ENCODE measurements at regions not wholly inside any gene's neighbourhood (a gene's known extent, or its start where the extent isn't known, plus 50 kb on each side); places are given as distances from the start of the nearest gene placed in this dataset.
"Not testable (repeated sequence)": the region's sequence is repeated elsewhere in the genome, so short reads cannot be mapped to it uniquely, and the experiment has no call there.

DNA sequence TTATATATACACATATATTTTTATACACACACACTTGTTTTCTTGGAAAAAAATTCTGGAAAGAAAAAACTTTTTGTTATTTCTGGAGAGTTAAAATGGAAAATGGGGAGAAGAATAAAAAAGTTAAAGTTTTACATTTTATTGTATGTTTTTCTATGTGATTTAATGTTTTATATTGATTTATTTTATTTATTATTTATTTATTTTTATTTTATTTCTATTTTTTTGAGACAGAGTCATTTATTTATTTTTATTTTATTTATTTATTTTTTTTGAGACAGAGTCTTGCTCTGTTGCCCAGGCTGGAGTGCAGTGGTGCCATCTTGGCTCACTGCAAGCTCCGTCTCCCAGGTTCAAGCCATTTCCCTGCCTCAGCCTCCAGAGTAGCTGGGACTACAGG, 307.0 kb upstream of the FAM98A start:
- DNase-seq: not testable (repeated sequence)

DNA sequence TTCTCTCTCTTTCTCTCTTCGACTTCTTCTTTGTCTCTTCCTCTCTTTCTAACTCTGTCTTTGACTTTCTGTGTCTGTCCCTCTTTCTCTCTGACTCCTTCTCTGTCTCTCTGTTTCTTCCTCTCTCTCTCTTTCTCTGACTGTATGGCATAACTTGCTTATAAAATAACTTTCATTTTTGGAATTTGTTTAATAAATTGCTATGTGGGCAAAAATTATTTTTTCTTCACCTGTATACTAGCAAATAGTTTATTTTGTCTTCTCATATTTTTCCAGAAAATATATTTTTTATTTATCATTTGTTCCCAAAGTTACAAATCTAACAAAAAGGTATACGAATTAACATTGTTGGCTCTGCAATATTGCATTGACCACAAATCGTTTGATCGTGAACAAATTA, 305.7 kb upstream of the FAM98A start:
- no peak for DNase-seq

DNA sequence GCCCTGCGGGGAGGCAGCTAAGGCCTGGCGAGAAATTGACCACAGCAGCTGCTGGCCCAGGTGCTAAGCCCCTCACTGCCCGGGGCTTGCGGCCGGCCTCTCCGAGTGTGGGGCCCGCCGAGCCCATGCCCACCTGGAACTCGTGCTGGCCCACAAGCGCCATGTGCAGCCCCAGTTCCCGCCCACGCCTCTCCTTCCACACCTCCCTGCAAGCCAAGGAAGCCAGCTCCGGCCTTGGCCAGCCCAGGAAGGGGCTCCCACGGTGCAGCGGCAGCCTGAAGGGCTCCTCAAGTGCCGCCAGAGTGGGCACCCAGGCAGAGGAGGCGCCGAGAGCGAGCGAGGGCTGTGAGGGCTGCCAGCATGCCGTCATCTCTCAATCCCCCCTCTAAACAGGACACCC, 304.6 kb upstream of the FAM98A start:
- no peak for DNase-seq

DNA sequence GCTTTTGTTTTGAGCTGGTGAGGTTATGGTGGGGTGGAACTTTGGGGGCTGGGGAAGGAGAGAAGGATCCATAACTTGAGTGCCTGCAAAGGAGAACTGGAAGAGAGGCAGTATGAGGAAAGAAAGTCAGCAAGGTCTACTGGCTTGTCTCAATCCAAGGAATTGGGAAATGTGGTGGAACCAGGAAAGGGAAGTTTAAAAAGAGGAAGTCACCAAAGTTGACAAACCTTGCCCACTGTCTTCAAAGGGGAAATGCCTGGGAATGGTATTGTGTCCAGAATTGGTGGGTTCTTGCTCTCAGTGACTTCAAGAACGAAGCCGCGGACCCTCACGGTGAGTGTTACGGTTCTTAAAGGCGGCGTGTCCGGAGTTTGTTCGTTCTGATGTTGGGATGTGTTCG, 304.1 kb upstream of the FAM98A start:
- DNase-seq: no peak

DNA sequence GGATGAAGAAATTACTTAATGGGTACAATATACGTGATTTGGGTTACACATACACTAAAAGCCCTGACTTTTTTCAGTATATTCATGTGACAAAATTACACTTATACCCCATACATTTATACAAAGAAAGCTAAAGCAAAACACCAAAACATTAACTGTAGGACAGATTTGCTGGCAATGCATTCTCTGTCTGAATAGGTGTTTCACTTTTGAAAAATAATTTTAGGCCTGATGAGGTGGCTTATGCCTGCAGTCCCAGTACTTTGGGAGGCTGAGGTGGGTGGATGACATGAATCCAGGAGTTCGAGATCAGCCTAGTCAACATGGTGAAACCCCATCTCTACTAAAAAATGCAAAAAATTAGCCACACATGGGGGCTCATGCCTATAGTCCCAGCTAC, 301.5 kb upstream of the FAM98A start:
- DNase-seq: no peak

DNA sequence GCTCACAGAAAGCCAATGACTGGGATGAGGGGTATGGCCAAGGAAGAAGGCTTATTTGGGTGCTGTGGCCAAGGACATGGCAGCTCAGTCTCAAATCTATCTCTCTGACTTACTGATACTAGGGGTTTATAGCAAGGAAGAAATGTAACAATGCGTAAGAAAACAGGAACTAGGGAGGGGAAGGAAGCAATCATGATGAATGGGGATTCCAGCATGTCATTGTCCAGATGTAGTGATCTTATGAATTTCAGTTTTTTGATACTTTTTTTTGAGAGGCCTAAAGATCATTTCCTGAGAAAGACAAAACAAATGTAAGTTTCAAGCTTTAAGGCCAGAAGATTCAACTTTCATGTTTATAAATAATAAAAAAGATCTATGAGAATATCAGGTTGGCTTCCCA, 298.6 kb upstream of the FAM98A start:
- DNase-seq: no peak

DNA sequence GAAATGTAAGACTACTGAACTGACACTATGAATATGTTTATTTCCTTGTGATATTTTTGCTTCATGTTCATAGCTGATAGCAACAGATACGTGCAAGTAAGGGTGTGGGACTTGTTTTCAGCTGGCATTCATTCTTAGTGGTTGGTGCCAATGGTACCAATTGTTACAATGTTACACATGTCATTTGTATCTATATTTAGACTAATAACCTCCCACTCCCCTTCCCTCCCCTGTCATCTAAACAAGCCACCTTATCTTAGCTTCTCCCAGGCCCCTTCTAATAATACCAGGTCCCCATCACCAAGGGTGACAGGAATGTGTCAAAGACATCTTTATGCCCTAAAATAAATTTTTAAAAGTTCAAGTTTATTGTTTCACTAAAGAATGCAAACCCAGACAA, 294.7 kb upstream of the FAM98A start:
- DNase-seq: no peak

DNA sequence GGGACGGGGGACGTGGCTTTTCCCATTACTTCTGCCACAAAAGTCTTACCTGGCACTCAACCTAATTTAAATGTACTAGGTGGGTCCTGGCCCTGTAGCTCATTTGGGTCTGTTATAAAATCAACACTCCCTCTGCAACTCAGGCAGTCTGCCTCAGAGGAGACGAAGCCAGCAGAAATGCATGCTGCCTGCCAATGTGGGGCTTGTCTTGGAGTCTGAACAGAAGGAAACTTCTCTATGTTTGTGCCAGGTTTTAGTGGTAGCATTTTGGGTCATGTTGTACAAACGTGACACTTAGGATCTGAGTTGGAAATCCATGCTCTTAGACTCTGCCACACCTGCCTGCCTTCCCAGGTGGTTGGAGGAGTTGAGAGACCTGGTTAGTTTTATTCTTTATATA, 292.5 kb upstream of the FAM98A start:
- DNase-seq: no peak

DNA sequence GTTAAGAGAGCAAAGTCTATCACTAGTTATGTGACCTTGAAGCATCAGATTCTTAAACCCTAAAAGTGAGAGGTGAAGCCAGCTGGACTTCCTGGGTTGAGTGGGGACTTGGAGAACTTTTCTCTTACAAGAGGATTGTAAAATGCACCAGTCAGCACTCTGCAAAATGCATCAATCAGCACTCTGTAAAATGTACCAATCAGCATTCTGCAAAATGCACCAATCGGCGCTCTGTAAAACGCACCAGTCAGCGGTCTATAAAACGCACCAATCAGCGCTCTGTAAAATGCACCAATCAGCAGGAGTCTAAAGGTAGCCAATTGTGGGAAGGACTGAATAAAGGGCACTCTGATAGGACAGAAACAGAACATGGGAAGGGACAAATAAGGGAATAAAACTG, 291.6 kb upstream of the FAM98A start:
- no peak for DNase-seq

DNA sequence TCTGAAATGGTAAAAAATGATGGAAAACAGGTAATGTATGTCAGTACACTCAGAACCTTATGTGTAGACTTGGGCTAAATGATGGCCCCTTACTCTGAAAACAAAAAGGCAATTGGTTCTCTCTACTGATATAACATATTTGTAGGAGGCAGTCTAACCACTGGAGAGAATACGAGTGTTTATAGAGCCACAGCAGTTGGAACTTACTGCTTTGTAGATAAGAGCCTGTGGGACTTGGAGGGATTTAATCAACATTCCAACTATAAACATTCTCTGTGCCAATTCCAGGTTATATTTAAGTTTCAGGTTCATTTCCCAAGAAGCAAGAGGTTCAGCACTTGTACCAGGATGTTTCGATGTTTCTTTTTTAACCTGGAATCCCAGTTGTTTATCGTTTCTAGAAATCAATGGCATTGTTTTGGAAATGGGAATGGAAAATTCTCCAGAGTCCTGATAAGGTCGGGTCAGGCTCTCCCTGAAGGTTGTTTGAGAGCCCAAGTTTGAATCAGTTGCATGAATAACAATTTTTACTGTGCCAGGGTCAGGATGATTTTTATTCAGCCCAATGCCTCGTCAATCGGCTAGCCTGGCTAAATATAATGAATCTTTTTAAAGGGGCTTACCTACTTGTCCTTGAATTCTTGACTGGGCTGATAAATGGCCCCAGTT, 278.4 kb upstream of the FAM98A start:
- DNase-seq: no peak

DNA sequence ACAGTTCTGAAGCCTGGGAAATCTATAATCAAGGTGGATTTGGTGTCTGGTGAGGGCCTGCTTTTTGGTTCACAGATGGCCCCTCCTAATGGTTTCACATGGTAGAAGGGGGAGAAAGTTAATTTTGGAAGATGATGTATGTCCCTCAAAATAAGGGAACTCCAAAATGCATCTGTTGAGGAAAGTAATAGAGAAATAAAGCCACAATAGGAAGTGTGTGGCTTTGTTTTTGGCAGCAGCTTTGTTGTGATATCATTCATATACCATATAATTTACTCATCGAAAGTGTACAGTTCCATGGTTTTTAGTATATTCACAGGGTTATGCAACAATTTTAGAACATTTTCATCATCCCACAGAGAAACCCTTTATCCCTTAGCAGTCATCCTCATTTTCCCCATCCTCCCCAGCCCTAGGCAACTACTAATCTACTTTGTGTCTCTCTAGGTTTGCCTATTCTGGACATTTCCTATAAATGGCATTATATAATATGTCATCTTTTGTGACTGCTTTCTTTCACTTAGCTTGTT, 274.0 kb upstream of the FAM98A start:
- DNase-seq: no peak

DNA sequence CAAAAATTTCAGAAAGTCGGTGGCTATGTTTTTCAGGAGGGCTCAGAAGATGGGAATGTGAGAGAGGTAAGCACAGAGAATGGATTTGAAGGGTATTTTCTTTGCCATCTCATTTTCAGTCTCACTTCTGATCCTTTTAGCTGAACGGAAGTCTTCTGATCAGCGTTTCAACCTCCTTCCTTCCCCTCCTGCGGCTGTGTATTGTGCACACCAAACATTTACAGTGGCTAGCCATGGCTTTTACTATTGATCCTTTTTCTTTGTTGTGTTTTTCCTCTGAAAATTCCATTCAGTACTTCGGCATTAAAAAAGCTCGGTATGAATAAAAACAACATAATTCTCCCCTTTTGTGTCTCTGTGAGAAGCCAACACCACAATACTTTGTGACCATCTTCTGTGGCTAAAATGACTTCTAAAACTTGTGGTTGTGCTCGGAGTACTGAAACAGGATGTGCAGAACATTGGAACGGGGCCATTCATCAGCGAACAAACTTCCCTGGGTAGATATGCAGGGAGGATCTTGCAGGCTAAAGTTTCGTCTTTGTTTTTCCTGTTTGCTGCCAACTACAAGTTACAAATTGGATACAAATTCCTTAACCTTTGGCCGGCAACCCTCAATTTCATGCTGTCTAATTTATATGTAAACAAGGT, 260.8 kb upstream of the FAM98A start:
- DNase-seq: no peak

DNA sequence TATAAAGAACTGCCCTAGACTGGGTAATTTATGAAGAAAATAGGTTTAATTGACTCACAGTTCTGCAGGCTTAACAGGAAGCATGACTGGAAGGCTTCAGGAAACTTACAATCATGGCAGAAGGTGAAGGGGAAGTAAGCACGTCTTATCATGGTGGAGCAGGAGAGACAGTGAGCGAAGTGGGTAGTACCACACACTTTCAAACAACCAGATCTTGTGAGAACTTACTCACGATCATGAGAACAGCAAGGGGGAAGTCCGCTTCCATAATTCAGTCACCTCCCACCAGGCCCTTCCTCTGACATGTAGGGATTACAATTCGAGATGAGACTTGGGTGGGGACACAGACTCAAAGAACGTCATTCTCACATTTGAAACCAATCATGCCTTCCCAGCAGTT, 260.1 kb upstream of the FAM98A start:
- no peak for DNase-seq

DNA sequence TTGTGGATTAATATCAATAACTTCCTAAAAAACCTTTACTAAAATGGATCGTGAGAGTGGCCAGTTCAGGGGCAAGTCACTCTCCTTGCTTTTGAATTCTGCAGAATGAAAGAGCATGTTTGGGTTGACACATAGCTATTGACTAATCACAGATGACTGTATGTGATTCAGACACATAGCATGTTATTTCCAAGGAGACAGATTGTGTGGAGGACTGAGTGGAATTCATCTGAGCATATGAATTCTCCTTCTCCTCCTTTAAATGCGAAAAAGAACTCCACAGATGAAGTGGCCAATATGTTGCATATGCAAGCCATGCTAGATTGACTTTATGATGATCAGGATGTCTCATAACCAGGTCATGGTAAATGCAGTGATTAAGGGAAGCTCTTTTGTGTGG, 249.4 kb upstream of the FAM98A start:
- DNase-seq: no peak

DNA sequence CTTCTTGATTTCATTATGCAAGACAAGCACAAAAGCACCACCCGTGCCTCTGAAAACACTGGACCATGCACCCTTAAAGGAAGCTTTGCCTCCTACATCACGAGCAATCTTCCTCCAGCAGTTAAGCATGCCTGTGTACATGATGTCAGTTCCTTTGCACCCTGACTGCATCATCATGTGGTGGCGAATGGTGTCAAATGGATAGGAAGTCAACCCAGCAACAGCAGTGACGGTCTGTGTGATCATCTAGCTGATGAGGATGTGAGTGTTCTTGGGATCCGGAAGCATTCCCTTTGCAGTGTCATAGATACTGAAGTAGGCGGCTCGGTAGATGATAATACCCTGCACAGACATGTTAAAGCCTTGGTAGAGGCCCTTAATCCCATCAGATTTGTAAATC, 240.7 kb upstream of the FAM98A start:
- DNase-seq: no peak

DNA sequence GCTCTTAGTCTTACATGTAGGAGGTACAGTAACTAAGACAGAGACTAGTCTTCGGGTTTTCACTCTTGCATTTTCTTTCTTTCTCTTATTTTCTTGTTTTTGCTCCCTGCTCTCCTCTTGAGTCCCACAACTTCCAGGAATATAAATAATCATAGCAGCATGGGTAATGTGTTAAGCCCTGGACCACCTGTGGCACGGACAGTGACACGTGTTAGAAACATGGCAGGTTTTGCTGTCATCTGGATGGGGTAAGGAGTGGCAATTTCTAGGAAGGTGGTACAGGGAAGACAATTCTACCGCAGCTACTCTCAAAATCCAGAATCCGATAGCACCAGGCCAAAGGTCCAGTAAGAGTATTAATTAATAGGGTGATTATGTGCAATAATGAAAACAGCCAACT, 237.5 kb upstream of the FAM98A start:
- DNase-seq: no peak

DNA sequence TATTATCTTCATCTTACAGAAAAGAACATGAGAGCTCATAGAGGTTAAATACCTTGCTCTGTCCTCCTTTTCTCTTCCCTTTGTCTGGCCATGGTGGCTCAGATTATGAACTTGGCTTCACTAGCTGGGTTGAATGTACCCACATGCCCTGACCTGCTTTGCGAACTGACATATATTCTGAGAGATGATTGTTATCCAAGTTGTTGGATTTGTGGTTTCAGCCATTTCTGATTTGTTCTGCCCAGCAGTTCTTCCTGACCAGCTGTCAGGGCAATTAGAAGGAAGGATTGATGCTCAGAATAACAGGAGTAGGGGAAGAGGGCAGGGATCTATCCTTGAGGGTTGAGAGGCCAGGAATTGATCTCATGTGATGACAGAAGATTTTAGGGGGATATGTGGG, 236.8 kb upstream of the FAM98A start:
- DNase-seq: no peak

DNA sequence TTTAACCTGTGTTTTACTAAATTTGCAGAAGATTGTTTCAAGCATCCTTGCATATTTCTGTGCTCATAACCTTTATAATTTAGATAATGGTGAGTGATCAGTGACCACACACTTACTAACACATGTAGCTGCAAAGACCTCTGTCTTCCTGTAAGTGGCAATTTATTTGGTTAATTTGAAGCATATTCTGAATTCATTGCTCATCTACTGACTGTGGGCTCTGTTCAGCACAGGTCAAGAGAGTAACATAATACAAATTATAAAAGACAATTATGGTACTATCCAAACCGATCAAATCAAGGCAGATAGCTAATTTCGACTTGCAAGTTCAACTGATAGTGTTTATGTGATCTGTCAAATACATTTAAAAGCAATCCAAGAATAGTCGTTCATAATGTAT, 223.9 kb upstream of the FAM98A start:
- DNase-seq: no peak

DNA sequence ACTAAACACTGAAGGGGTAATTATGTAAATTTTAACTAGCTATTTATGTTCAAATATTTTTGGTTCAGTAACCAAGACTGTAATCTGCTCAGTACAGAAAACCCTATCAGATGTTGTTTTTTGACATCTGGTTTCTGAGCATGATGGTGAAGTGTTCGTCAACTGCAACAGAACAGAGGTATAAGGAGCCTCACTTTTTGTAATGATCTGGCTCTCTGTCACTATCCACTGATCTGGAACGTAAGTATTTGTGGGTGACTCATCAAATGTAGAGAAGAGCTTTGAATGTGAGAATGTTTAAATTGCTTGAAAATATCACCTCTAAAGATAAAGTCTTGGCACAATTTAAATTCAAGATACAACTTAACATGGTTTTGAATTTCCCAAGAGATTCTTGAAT, 213.6 kb upstream of the FAM98A start:
- no peak for DNase-seq

DNA sequence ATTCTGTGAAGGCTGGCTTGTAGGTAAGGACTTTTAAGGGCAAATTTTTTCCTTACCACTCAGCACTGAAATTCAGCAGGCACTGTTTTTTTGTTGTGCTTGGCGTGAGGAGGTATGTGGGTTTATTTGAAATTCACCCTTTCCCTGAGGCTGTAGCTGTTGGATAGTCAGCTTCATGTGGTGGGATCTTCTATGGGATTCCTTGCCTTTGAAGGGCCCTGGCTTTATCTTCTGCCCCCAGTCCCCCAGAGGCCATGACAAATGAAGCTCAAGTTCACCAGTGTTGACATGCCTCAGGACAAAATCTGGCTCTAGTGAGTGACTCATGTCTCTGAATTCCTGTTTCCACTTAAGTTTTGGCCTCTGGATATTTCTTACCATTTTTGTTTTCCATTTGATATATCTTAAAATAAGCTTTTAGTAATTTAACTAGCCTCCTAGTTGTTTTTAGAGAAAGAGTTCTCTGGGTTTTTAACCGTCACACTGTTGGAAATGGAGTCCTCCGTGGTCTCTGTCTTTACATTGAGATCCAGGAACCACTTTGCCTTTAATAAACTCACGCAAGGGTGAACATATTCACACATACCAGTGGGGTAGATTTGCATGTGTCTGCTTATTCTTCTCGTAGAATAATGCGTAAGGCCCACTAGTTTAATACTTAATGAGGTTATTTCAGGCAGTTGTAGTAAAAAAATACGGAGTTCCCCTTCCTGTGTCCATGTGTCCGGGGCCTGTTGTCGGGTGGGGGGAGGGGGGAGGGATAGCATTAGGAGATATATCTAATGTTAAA, 211.1 kb upstream of the FAM98A start:
- DNase-seq: no peak

DNA sequence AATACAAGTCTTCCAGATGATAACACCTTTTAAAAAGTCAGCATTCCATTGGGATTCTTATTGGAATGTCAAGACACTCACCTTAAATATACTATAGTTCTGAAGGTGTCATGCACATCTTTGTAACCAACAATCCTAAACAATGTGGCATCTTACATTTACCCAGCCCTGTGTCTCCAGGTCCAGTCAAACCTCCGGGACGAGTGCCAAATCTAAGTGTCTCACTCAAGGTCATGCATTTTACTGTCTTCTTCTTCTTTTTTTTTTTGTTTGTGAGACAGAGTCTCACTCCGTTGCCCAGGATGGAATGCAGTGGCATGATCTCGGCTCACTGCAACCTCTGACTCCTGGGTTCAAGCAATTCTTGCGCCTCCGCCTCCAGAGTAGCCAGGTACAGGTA, 206.9 kb upstream of the FAM98A start:
- no peak for DNase-seq

DNA sequence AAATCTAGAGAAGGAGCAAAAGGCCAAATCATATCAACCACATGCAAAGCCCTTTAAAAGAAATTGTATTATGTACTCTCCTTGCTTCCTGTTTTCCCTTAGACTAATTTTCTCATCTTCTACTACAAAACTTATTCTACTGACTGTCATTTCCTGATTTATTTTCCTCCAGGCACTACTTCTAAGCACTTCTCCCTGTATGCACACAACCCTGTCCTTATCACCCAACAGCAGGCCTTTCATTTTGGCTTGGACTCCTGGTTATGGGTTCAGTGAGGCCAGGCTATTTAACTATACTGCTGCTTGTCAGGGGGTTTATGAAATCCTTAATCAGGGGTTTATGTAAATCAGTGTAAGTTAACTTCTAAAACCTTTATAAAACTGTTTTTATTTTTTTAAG, 205.1 kb upstream of the FAM98A start:
- no peak for DNase-seq

DNA sequence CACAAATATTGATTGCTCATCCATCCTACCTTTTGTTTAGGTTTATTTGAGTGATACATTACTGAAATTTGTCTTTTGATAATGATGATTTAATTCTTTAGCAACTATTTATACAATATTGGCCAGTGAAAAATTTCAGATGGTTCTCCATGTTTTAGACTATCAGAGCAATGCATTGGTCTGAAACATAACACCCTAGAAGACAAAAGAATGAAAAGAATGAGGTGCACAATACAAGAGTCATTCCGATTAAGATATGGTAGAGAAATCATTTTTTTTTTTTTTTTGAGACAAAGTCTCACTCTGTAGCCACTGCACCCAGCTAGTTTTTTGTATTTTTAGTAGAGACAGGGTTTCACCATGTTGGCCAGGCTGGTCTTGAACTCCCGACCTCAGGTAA, 197.4 kb upstream of the FAM98A start:
- DNase-seq: no peak

DNA sequence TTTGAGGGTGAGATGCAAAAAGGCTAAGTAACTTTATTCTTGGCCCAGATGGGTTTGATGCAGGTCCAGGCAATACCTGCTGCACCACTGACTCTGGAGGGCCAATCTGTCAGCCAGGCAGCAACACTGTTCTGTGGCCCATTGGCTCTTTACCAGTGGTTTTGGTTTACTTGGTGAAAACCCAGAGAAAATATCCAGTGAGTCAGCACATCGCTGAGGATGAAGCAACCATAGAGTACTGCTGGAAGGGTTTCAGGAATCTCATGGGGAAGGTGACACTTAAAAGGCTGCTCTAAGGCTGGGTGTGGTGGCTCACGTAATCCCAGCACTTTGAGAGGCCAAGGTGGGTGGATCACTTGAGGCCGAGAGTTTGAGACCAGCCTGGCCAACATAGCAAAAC, 192.5 kb upstream of the FAM98A start:
- DNase-seq: no peak

Measured in NCI-H2227 treated with DMSO at 0.1 percent for 48 hours (cell line).